Endothelial cell of umbilical vein (primary cell): ENCODE measurements at regions not wholly inside any gene's neighbourhood (a gene's known extent, or its start where the extent isn't known, plus 50 kb on each side); places are given as distances from the start of the nearest gene placed in this dataset.

Experiments
- BruUV-seq: library from RNA; stranded (reverse); fragments of 400-500 nt; replicated peaks from 2 replicates; lab custom pipeline; 2021; lab: Mats Ljungman, UMichigan
- CTCF ChIA-PET: fragments of 300-600, 350-600 bp; sonication (Branson Sonifier 250); formaldehyde crosslinking; loops from one replicate; lab custom pipeline; 2021; ENCODE audit warnings: antibody characterized with exemption, inconsistent platforms; lab: Charles Lee
- POLR2A ChIA-PET: fragments of 300-600, 350-600 bp; sonication (Branson Sonifier 250); formaldehyde crosslinking; loops from one replicate; lab custom pipeline; 2021; ENCODE audit warnings: antibody characterized with exemption, inconsistent platforms; lab: Charles Lee
- DNase-seq: peaks from one replicate; pipeline ENCODE4 v3.0.0-alpha.2; 2011; ENCODE audit warnings: low read depth, low spot score
- FAIRE-seq: peaks from 2 replicates; lab custom pipeline; 2011; peaks lifted over from hg19 to GRCh38; lab: Jason Lieb, UNC
- H2AFZ ChIP-seq: 2 replicates; pipeline ENCODE4 v1.6.0; 2012; ENCODE audit warnings: low read depth, low read length, control low read depth, inconsistent platforms
- H3K27ac ChIP-seq: 2 replicates; pipeline ENCODE4 v1.5.1; 2011; ENCODE audit warnings: low read depth, mild to moderate bottlenecking, control low read depth, low read length, moderate library complexity; ENCODE audit not compliant: insufficient read depth
- H3K27me3 ChIP-seq, 2 experiments: 2 replicates each; pipeline versions ENCODE4 v1.6.0 to v1.6.1; 2011; ENCODE audit warnings: low read length in 2 of 2, mixed read lengths in 1 of 2; ENCODE audit not compliant: control insufficient read depth in 2 of 2, insufficient read depth in 2 of 2
- H3K36me3 ChIP-seq, 2 experiments: 2 replicates in 1 of 2; 3 replicates in 1 of 2; pipeline ENCODE4 v1.5.1; 2011; ENCODE audit warnings: low read length in 2 of 2, mild to moderate bottlenecking in 1 of 2, moderate library complexity in 1 of 2; ENCODE audit not compliant: control insufficient read depth in 2 of 2, insufficient read depth in 2 of 2; ENCODE audit errors: extremely low read depth in 1 of 2
- H3K4me1 ChIP-seq: 3 replicates; pipeline ENCODE4 v1.5.1; 2011; ENCODE audit warnings: mild to moderate bottlenecking, low read length; ENCODE audit not compliant: control insufficient read depth, insufficient read depth; ENCODE audit errors: extremely low read depth
- H3K4me2 ChIP-seq: 2 replicates; pipeline ENCODE4 v1.6.1; 2011; ENCODE audit warnings: low read length, control low read depth, mixed read lengths; ENCODE audit not compliant: insufficient read depth
- H3K4me3 ChIP-seq, 3 experiments: fragments of 200-600 bp in 1 of 3; sonication (generic), shearing (Covaris generic) in 1 of 3; replicated peaks in 1 of 3; 2 replicates each; pipeline ENCODE4 v1.5.1; 2011 to 2016; ENCODE audit warnings: control low read depth in 3 of 3, low read length in 3 of 3, mild to moderate bottlenecking in 2 of 3, inconsistent platforms in 1 of 3, low read depth in 1 of 3, moderate library complexity in 1 of 3; ENCODE audit not compliant: insufficient read depth in 1 of 3
- H3K79me2 ChIP-seq: 2 replicates; pipeline ENCODE4 v1.6.0; 2012; ENCODE audit warnings: low read length, inconsistent platforms; ENCODE audit not compliant: control insufficient read depth, insufficient read depth
- H3K9ac ChIP-seq: replicated peaks from 2 replicates; pipeline ENCODE3; 2011; ENCODE audit warnings: low read length, control low read depth; ENCODE audit not compliant: insufficient read depth; ENCODE audit errors: extremely low read depth
- H3K9me1 ChIP-seq: replicated peaks from 3 replicates; pipeline ENCODE4 v1.6.0; 2011; ENCODE audit warnings: mild to moderate bottlenecking, low read length; ENCODE audit not compliant: control insufficient read depth, insufficient read depth; ENCODE audit errors: extremely low read depth
- H3K9me3 ChIP-seq: replicated peaks from 2 replicates; pipeline ENCODE4 v1.5.1; 2012; ENCODE audit warnings: low read length, inconsistent platforms; ENCODE audit not compliant: control insufficient read depth, insufficient read depth
- H4K20me1 ChIP-seq: replicated peaks from 2 replicates; pipeline ENCODE3; 2011; ENCODE audit warnings: mild to moderate bottlenecking, low read length; ENCODE audit not compliant: control insufficient read depth, insufficient read depth; ENCODE audit errors: extremely low read depth
- FOS ChIP-seq: IDR thresholded peaks from 2 replicates; pipeline ENCODE4 v1.6.1; 2011; ENCODE audit warnings: mild to moderate bottlenecking, low read length, moderate library complexity, borderline replicate concordance; ENCODE audit not compliant: insufficient read depth
- POLR2A ChIP-seq: IDR thresholded peaks from 2 replicates; pipeline ENCODE4 v1.6.1; 2012; ENCODE audit warnings: low read depth, mild to moderate bottlenecking, control low read depth, low read length
- POLR2AphosphoS5 ChIP-seq: IDR thresholded peaks from 2 replicates; pipeline ENCODE4 v1.6.1; 2012; ENCODE audit warnings: low read depth, mild to moderate bottlenecking, control low read depth, low read length, moderate library complexity; ENCODE audit not compliant: insufficient read depth
- dilution Hi-C: fragments of 300-500 bp; cut with MboI; formaldehyde crosslinking; loops from one replicate; pipeline ENCODE4 v1.15.0; 2019; ENCODE audit warnings: low sequenced_read_pairs; ENCODE audit not compliant: extremely low pct_ligation_motif_present
- intact Hi-C: fragments of 100-400 bp; cut with micrococcal nuclease; formaldehyde crosslinking; loops from one replicate; pipeline ENCODE4 v1.10.0; 2022
- TF ChIP-seq, protein P1 (sequence below), 2 donors: IDR thresholded peaks; 1 replicate in 1 of 2; 2 replicates in 1 of 2; pipeline ENCODE4 v1.5.1; 2011; ENCODE audit warnings: low read length in 2 of 2, mild to moderate bottlenecking in 2 of 2, moderate library complexity in 2 of 2, control low read depth in 1 of 2, inconsistent platforms in 1 of 2, low read depth in 1 of 2; ENCODE audit not compliant: insufficient read depth in 1 of 2; ENCODE audit errors: extremely low read depth in 1 of 2

DNA sequence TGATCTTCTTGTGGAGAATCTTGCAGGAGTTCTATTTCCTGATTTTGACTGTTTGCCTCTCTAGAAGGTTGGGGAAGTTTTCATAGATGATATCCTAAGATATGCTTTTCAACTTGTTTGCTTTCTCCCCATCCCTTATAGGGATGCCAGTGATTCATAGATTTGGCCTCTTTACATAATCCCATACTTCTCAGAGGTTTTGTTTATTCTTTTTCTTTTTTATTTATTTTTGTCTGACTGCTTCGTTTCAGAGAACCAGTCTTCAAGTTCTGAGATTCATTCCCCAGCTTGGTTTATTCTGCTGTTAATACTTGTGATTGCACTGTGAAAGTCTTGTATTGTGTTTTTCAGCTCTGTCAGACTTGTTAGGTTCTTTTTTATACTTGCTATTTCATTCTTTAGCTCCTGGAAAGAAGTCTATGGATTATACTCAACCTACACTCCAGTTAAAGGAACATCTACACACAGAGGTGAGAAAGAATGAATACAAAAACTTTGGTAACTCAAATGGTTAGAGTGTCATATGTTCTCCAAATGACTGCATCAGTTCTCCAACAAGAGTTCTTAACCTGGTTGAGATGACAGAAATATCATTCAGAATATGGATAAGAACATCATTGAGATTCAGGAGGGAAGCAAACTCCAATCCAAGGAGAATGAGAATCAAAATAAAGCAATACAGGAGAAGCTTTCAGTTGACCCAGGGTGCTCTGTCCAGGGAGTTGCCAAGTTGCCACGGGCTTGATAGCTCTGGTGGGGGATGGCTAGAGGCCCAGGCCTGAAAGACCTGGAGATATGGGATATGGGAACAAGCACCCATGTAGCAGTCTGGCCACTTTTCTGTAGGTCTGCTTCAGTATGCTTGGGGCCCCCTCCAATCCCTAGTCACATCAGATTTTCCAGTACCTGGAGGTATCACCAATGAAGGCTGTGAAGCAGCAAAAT lies 150.3 kb downstream of the AHR start:
- no peak overlapping the region for H3K9ac ChIP-seq
- ChIA-PET CTCF (no interaction called here), POLR2A (interaction anchor here (0.6 kb wide), 1 partner anchor 139 kb away, joined by 3 read pairs; no protein-coding TSS in a partner anchor)
- no peaks in the 10 kb centered on the region for H3K79me2 ChIP-seq
- intact Hi-C loops (no loop called here), dilution Hi-C loops (loop anchor here (10.0 kb wide), 1 partner anchor 144 kb away; no protein-coding TSS in a partner anchor)
- H3K4me2 ChIP-seq = no peak overlapping the region
- H4K20me1 ChIP-seq = no peaks in the 10 kb centered on the region
- H3K9me3 ChIP-seq = peaks cover 2% of the 10 kb centered on the region
- FAIRE-seq (no peak), DNase-seq (no peak)
- no peak overlapping the region for H3K4me3 ChIP-seq
- TF ChIP-seq POLR2A (no peak), POLR2AphosphoS5 (no peak), FOS (no peak)
- BruUV-seq = no TSS peak
- no peak overlapping the region for H2AFZ ChIP-seq
- H3K27me3 ChIP-seq = no peaks in the 10 kb centered on the region
- H3K27ac ChIP-seq = no peak overlapping the region
- H3K9me1 ChIP-seq = no peaks in the 10 kb centered on the region
- H3K36me3 ChIP-seq = no peaks in the 10 kb centered on the region
- H3K4me1 ChIP-seq = peaks cover 21% of the 10 kb centered on the region

DNA sequence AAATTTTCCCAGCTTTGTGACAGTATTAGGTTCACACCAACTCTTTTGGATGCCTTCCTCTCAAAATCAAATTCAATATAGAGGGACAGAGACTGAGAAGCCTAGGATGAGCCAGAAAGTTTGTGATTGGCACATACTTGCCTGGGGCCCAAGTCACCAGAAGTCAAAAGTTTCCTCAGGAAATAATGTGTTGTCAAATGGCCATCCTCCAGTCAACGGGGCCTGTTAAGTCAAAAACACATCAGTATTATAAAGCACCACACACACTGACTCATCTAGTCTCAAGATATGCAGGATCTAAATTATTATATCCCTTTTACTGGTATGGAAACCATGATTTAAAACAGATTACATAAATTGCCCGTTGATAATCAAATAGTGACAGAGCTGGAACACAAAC lies 158.1 kb downstream of the AHR start:
- Histone ChIP-seq H4K20me1 (no peaks in the 10 kb centered on the region), H3K79me2 (no peaks in the 10 kb centered on the region), H3K9me3 (no peaks in the 10 kb centered on the region), H3K9ac (no peak overlapping the region), H3K27me3 (no peaks in the 10 kb centered on the region), H3K9me1 (no peaks in the 10 kb centered on the region), H3K36me3 (no peaks in the 10 kb centered on the region), H3K4me2 (no peak overlapping the region), H3K4me1 (no peaks in the 10 kb centered on the region), H3K4me3 (no peak overlapping the region), H2AFZ (no peak overlapping the region), H3K27ac (no peak overlapping the region)
- POLR2A ChIA-PET = interaction anchor here (0.6 kb wide), 1 partner anchor 15 kb away, joined by 4 read pairs; no protein-coding TSS in a partner anchor
- TF ChIP-seq FOS (peak; percentile 62), POLR2AphosphoS5 (no peak)
- TF ChIP-seq, protein P1, sequence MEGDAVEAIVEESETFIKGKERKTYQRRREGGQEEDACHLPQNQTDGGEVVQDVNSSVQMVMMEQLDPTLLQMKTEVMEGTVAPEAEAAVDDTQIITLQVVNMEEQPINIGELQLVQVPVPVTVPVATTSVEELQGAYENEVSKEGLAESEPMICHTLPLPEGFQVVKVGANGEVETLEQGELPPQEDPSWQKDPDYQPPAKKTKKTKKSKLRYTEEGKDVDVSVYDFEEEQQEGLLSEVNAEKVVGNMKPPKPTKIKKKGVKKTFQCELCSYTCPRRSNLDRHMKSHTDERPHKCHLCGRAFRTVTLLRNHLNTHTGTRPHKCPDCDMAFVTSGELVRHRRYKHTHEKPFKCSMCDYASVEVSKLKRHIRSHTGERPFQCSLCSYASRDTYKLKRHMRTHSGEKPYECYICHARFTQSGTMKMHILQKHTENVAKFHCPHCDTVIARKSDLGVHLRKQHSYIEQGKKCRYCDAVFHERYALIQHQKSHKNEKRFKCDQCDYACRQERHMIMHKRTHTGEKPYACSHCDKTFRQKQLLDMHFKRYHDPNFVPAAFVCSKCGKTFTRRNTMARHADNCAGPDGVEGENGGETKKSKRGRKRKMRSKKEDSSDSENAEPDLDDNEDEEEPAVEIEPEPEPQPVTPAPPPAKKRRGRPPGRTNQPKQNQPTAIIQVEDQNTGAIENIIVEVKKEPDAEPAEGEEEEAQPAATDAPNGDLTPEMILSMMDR (IDR thresholded peaks at IDR 0.05; ENCODE audit: extremely low read depth in 1 of 2, insufficient read depth in 1 of 2, low read depth in 1 of 2, low read length in 2 of 2) = no peak
- BruUV-seq = no TSS peak
- FAIRE-seq (no peak), DNase-seq (peak; percentile 41)
- dilution Hi-C loops = no loop called here
- intact Hi-C loops = no loop called here
- CTCF ChIA-PET = no interaction called here
